ENCODE measurements at regions not wholly inside any gene's neighbourhood (a gene's known extent, or its start where the extent isn't known, plus 50 kb on each side); places are given as distances from the start of the nearest gene placed in this dataset.

- DNase-seq = no peak
Measured at GRCh38 chr2:128403814-128404708, 85.4 kb upstream of the HS6ST1 start.

- no peak for DNase-seq
Measured at GRCh38 chr2:128404709-128405466, 86.2 kb upstream of the HS6ST1 start.

GRCh38 chr2:128405467-128405900 is 86.8 kb upstream of the HS6ST1 start:
- DNase-seq = no peak

- no peak for DNase-seq
Measured at GRCh38 chr2:128405981-128406613, 87.4 kb upstream of the HS6ST1 start.

- no peak for DNase-seq
Measured at GRCh38 chr2:128406736-128407554, 88.3 kb upstream of the HS6ST1 start.

- no peak for DNase-seq
Measured at GRCh38 chr2:128408349-128409305, 90.0 kb upstream of the HS6ST1 start.

GRCh38 chr2:128409326-128410034 is 90.8 kb upstream of the HS6ST1 start:
- DNase-seq = no peak

GRCh38 chr2:128410035-128410757 is 91.5 kb upstream of the HS6ST1 start:
- DNase-seq = no peak

GRCh38 chr2:128410758-128411215 is 92.1 kb upstream of the HS6ST1 start:
- DNase-seq = no peak

- no peak for DNase-seq
Measured at GRCh38 chr2:128411431-128411830, 92.8 kb upstream of the HS6ST1 start.

- DNase-seq = no peak
Measured at GRCh38 chr2:128412181-128412871, 93.7 kb upstream of the HS6ST1 start.

GRCh38 chr2:128413014-128413717 is 94.5 kb upstream of the HS6ST1 start:
- no peak for DNase-seq

GRCh38 chr2:128413718-128414341 is 95.2 kb upstream of the HS6ST1 start:
- no peak for DNase-seq

- no peak for DNase-seq
Measured at GRCh38 chr2:128414351-128414750, 95.7 kb upstream of the HS6ST1 start.

- no peak for DNase-seq
Measured at GRCh38 chr2:128414946-128415778, 96.5 kb upstream of the HS6ST1 start.

- no peak for DNase-seq
Measured at GRCh38 chr2:128415779-128416061, 97.1 kb upstream of the HS6ST1 start.

GRCh38 chr2:128416109-128416785 is 97.6 kb upstream of the HS6ST1 start:
- DNase-seq = no peak

Data from activated CD4-positive, alpha-beta T cell treated with anti-CD3 and anti-CD28 coated beads, Interleukin-2, amount 50 U/mL, for 1 hour (primary cell).